ENCODE measurements at regions not wholly inside any gene's neighbourhood (a gene's known extent, or its start where the extent isn't known, plus 50 kb on each side); places are given as distances from the start of the nearest gene placed in this dataset.

DNA sequence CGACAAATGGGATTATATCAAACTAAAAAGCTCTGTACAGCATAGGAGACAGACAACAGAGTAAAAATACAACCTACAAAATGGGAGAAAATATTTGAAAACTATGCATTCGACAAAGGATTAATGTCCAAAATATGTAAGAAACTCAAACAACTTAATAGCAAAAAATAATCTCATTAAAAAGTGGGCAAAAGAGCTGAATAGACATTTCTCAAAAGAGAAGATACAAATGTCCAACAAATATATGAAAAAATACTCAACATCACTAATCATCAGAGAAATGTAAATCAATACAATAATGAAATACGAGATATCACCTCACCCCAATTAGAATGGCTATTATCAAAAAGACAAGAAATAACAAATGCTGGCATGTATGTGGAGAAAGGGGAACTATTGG, 272.9 kb downstream of the KLHL13 start:
- no peak for ATAC-seq
- FAIRE-seq: no peak
- Histone ChIP-seq H3K9me3 (no peaks in the 10 kb centered on the region), H3K36me3 (no peaks in the 10 kb centered on the region), H3K4me3 (no peak overlapping the region), H3K27me3 (no peaks in the 10 kb centered on the region), H3K4me1 (no peaks in the 10 kb centered on the region), H3K27ac (no peak overlapping the region)
- intact Hi-C loops (cut with DNase I): no loop called here
- 55 to 66% methylated on average over 3 of the region's 3 CpGs for WGBS, 2 donors
- no peak for DNase-seq
- TF ChIP-seq, protein P1, sequence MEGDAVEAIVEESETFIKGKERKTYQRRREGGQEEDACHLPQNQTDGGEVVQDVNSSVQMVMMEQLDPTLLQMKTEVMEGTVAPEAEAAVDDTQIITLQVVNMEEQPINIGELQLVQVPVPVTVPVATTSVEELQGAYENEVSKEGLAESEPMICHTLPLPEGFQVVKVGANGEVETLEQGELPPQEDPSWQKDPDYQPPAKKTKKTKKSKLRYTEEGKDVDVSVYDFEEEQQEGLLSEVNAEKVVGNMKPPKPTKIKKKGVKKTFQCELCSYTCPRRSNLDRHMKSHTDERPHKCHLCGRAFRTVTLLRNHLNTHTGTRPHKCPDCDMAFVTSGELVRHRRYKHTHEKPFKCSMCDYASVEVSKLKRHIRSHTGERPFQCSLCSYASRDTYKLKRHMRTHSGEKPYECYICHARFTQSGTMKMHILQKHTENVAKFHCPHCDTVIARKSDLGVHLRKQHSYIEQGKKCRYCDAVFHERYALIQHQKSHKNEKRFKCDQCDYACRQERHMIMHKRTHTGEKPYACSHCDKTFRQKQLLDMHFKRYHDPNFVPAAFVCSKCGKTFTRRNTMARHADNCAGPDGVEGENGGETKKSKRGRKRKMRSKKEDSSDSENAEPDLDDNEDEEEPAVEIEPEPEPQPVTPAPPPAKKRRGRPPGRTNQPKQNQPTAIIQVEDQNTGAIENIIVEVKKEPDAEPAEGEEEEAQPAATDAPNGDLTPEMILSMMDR (IDR thresholded peaks at IDR 0.05): no peak

DNA sequence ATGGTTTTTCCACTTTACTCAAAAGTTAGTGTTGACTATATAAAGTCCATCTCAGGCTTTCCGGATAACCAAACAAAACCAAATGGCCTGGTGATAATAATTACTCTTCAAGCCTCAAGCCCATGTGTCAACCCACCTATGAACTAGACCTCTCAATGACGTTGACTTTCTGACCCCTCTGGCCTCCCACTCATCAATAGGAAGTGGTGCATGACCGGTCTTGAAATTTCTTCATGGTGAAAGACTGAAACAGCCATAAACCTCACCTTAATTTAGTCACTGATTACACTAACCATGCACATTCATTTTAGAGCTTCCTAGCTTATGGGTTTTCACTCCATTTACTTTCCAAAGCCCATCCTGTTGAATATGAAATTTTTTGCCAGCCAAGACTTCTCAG, 276.0 kb downstream of the KLHL13 start:
- Histone ChIP-seq H3K27ac (no peak overlapping the region), H3K27me3 (no peaks in the 10 kb centered on the region), H3K4me3 (no peak overlapping the region), H3K9me3 (no peaks in the 10 kb centered on the region), H3K36me3 (no peaks in the 10 kb centered on the region), H3K4me1 (no peaks in the 10 kb centered on the region)
- FAIRE-seq: no peak
- intact Hi-C loops (cut with DNase I): no loop called here
- no peak for ATAC-seq
- WGBS, 2 donors: 70 to 76% methylated on average over 3 of the region's 3 CpGs
- DNase-seq: no peak
- TF ChIP-seq, protein P1 (IDR thresholded peaks at IDR 0.05): no peak

DNA sequence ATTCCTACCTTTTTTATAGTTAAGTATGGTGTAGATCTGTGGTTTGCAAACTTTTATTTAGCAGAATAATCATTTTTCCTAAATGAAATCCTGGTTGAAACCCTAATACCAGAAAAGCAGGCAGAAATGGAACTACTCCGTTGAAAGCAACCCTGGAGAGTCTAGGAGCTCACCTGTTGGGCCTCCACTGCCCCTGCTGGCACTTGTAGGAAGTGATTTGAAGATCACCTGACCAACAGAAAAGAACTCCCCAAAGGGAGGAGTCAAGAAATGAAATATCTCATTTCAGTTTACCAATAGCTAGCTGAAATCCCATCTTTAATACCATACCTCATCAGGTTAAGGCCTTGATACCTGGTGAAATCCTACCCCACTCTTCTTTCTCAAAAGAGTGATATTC, 277.1 kb downstream of the KLHL13 start:
- no peak for FAIRE-seq
- no peaks in the 10 kb centered on the region for H3K4me1 ChIP-seq
- H3K36me3 ChIP-seq: no peaks in the 10 kb centered on the region
- no peaks in the 10 kb centered on the region for H3K27me3 ChIP-seq
- intact Hi-C loops (cut with DNase I): no loop called here
- no peaks in the 10 kb centered on the region for H3K9me3 ChIP-seq
- no peak overlapping the region for H3K27ac ChIP-seq
- no peak overlapping the region for H3K4me3 ChIP-seq
- 39 to 71% methylated on average over 1 of the region's 1 CpG for WGBS, 2 donors
- TF ChIP-seq, protein P1 (IDR thresholded peaks at IDR 0.05): no peak
- no peak for DNase-seq
- no peak for ATAC-seq

DNA sequence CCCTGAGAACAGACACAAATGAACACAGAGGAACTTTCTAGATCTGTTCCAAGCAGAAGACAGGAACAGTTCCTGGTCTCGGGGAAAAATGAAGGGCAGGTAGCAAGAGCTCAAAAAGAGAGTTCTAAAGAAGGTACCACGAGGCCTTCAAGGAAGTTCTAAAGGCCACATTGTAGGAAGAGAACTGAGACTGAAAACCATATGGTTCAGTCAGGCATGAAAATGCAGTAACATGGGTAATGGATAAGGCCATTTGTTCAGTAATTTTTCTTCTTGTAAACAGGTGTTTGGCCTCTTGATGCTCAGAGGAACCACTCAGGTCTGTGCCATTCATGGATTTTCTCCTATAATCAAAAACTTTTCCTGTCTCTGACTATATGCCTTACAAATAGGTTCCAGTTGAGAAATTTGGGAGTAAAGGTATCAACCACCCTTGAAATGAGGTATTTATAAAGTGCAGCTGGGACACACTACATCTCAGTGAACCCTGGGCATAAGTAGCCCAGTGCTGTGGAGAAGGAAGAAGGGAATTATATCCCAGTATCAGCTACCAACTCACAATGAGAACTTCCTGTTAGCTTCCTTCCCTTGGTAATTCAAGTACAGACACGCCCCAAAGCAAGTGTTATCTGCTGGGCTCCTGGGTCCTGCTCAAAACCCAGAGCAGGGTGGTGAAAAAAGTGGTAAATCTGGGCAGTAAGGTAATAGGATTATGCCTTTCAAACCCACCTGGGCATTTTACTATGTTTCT, 277.9 kb downstream of the KLHL13 start:
- FAIRE-seq (no peak), DNase-seq (no peak), ATAC-seq (no peak)
- Histone ChIP-seq H3K4me3 (no peak overlapping the region), H3K36me3 (no peaks in the 10 kb centered on the region), H3K4me1 (no peaks in the 10 kb centered on the region), H3K9me3 (no peaks in the 10 kb centered on the region), H3K27me3 (no peaks in the 10 kb centered on the region), H3K27ac (no peak overlapping the region)
- TF ChIP-seq, protein P1 (IDR thresholded peaks at IDR 0.05): no peak
- 49 to 85% methylated on average over 3 of the region's 3 CpGs for WGBS, 2 donors
- intact Hi-C loops (cut with DNase I): no loop called here

DNA sequence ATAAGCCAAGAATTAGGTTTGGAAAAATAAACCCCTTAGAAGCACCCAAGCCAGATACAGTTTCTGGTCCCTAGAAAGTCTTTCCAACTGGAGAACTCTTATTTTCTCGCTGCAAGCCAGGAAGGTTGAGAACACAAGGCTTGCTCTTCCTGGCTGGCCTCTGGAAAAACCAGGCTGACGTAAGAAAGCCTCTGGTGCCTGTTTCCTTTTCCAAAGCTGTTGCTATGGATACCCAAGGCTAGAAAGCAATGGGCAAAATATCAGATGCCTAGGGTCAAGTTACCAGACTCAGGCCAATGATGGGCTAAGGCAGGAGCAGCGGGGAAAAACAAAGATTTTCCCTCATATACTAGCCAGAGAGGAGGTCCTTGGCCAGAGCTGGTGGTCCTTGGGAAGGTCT, 281.6 kb downstream of the KLHL13 start:
- Histone ChIP-seq H3K4me3 (no peak overlapping the region), H3K36me3 (no peaks in the 10 kb centered on the region), H3K9me3 (no peaks in the 10 kb centered on the region), H3K4me1 (no peaks in the 10 kb centered on the region), H3K27me3 (no peaks in the 10 kb centered on the region), H3K27ac (no peak overlapping the region)
- TF ChIP-seq, protein P1 (IDR thresholded peaks at IDR 0.05): no peak
- FAIRE-seq: no peak
- no peak for DNase-seq
- intact Hi-C loops (cut with DNase I): no loop called here
- WGBS, 2 donors: 55 to 64% methylated on average over 3 of the region's 3 CpGs
- no peak for ATAC-seq

Measured in pancreas (tissue), 10 donors.